GM18867 (cell line): ENCODE measurements at regions not wholly inside any gene's neighbourhood (a gene's known extent, or its start where the extent isn't known, plus 50 kb on each side); places are given as distances from the start of the nearest gene placed in this dataset.
A peak's percentile ranks its signal among the peaks of the same experiment; 100 is the strongest.
"Not testable (repeated sequence)": the region's sequence is repeated elsewhere in the genome, so short reads cannot be mapped to it uniquely, and the experiment has no call there.

Source experiments
- ATAC-seq: cut with Tn5 transposase; IDR thresholded peaks from one replicate; pipeline ENCODE4 v1.9.1; 2021; ENCODE audit warnings: mild to moderate bottlenecking, moderate library complexity; ENCODE audit not compliant: unreplicated experiment

DNA sequence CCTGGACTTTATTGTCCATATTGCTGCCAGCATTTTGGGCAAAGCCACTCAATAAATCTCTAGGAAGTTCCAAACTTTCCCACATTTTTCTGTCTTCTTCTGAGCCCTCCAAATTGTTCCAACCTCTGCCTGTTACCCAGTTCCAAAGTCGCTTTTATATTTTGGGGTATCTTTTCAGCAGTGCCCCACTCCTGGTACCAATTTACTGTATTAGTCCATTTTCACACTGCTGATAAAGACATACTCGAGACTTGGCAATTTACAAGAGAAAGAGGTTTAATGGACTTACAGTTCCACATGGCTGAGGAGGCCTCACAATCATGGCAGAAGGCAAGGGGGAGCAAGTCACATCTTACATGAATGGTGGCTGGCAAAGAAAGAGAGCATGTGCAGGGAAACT is 53.4 kb downstream of the AHSP start:
- not testable (repeated sequence) for ATAC-seq

GRCh38 chr16:31601737-31602384 is 74.2 kb downstream of the AHSP start:
- not testable (repeated sequence) for ATAC-seq

- no peak for ATAC-seq
Measured at GRCh38 chr16:31618130-31618529, 90.4 kb downstream of the AHSP start.

GRCh38 chr16:31636433-31636832 is 108.7 kb downstream of the AHSP start:
- ATAC-seq = no peak

GRCh38 chr16:31641279-31641678 is 113.6 kb downstream of the AHSP start:
- no peak for ATAC-seq

DNA sequence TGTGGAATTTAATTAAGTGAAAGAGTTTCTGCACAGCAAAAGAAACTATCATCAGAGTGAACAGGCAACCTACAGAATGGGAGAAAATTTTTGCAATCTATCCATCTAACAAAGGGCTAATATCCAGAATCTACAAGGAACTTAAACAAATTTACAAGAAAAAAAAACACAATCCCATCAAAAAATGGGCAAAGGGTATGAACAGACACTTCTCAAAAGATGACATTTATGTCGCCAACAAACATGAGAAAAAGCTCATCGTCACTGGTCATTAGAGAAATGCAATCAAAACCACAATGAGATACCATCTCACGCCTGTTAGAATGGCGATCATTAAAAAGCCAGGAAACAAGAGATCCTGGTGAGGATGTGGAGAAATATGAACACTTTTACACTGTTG is 128.0 kb downstream of the AHSP start:
- ATAC-seq = not testable (repeated sequence)

DNA sequence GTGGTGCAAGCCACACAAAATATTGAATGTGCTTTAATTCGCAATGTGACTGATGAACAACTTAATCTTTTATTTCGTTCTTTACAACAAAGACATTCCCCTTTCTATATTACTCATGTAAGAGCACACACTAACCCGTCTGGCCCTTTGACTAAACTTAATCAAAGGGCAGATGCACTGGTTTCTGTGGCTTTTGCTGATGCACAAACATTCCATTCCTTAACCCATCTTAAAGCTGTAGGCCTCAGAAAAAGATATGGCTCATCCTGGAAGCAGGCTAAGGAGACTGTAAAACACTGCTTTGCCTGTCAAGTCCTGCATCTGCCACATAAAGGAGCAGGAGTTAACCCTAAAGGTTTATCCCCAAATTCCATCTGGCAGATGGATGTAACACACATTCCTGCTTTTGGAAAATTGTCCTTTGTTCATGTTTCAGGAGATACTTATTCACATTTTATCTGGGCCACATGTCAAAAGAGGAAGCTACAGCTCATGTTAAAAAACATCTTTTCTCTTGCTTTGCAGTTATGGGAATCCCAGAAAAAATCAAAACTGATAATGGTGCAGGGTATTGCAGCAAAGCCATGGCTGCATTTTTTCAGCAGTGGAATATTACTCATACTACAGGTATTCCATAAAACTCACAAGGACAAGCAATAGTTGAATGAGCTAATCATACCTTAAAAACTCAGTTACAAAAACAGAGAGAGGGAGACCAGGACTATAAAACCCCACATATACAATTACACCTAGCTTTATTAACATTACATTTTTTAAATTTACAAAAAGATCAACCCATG is 137.2 kb downstream of the AHSP start:
- ATAC-seq = no peak

DNA sequence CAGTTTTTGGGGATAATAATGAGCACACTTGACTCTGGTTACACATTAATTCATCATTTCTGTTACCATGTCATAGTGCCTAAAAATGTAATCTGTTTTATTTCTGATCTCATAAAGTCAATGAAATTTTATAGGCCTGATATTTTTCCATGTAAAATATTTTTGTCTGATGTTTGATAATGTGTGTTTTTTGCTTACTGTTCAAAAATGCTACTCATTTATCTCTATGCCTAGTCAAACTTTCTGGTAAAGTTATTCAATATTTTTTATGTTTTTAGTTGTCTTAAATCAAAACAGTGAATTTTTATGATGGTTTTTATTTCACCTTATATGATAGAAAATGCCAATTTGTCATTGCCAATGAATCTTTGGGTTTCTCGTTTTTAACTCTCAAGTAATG is 147.0 kb downstream of the AHSP start:
- ATAC-seq = no peak

GRCh38 chr16:31676731-31677130 is 149.0 kb downstream of the AHSP start:
- ATAC-seq = no peak

GRCh38 chr16:31678649-31679325 is 151.1 kb downstream of the AHSP start:
- ATAC-seq = no peak

DNA sequence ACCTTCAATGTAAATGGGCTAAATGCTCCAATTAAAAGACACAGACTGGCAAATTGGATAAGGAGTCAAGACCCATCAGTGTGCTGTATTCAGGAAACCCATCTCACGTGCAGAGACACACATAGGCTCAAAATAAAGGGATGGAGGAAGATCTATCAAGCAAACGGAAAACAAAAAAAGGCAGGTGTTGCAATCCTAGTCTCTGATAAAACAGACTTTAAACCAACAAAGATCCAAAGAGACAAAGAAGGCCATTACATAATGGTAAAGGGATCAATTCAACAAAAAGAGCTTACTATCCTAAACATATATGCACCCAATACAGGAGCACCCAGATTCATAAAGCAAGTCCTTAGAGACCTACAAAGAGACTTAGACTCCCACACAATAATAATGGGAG is 161.6 kb downstream of the AHSP start:
- not testable (repeated sequence) for ATAC-seq

DNA sequence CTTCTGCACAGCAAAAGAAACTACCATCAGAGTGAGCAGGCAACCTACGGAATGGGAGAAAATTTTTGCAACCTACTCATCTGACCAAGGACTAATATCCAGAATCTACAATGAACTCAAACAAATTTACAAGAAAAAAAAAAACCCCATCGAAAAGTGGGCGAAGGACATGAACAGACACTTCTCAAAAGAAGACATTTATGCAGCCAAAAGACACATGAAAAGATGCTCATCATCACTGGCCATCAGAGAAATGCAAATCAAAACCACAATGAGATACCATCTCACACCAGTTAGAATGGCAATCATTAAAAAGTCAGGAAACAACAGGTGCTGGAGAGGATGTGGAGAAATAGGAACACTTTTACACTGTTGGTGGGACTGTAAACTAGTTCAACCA is 164.6 kb downstream of the AHSP start:
- ATAC-seq = not testable (repeated sequence)

GRCh38 chr16:31693733-31694132 is 166.0 kb downstream of the AHSP start:
- ATAC-seq = no peak

DNA sequence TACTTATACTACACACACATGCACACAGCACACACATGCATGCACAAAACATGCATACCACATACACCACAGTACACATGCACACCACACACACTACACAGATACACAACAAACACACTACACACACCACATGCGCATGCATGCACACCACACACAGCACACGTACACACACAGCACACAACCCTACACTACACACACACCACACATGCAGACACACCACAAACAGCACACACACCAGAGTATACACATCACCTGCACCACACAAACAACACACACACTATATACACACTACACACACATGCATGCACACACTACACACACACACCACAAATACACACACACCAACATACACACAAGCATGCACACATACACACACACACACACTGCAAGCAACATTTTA is 166.8 kb downstream of the AHSP start:
- ATAC-seq = no peak

GRCh38 chr16:31695667-31696066 is 168.0 kb downstream of the AHSP start:
- ATAC-seq = no peak

DNA sequence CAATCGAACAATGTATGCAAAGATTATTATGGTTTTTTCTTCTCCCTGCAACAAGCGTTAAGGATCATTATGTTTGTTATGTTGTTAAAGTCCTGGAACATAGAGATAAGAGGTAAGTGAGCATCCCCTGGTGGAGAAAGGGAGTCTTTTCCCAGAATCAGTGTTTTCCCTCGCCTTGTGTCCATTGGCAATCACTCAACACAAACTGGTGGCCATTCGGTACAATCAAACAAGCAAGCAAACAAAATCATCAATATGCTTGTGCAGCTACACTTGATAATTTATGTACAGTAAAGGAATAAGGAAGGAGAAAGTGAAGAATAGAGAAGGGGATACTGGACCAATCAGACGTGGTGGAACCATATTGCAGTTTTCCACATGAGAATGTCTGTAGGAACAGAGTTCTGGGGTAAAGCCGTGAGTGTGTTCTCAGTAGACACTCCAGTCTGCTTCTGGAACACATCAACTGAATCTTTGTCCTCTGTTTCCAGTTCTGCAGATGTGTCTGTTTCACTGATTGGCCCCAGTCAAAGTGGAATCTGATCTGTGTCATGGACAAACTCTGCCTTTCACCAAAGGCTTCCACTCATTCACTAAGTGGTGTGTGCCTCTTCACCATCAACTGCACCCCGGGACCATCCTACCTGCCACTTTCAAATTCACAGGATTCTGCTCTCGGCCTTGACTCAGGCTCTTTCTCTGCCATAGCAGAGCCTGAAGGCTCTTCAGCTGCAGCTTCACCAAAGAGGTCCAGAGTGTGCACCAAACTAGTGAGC is 169.5 kb downstream of the AHSP start:
- no peak for ATAC-seq

- no peak for ATAC-seq
Measured at GRCh38 chr16:31697744-31698125, 170.0 kb downstream of the AHSP start.

DNA sequence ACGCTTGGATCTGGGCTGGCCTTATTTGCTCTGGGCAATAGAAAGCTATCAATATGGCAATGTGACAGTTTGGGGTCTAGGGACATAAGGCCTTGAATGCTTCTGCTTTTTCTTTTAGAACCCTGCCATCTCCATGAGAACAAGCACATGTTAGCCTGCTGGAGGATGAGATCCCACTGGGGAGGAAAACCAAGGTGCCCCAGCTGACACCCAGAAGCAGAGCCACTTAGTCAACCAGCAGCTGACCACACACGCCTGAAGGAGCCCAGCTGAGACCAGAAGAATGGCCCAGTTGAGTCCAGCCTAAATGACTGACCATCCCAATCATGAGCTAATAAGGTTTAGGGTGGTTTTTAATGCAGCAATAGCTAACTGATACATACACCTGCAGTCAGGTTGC is 171.2 kb downstream of the AHSP start:
- ATAC-seq = no peak

DNA sequence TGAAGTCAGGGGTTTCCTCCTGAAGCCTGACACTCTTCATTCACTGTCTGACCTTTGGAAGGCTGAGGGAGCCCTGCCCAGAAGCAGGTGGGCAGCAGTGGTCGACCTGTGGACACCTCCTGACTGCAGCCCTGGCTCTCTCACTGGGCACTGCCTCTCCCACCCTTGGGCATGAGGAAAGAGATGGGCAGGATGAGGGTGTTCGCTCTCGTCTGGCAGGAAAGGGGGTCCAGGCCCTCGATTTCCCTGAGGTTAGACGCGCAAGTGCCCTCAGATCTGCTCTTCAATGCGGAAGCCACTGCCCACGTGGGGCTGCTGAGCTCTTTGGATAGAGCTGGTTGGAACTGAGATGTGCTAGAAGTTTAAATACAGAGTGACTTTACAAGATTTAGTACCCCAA is 171.9 kb downstream of the AHSP start:
- no peak for ATAC-seq

DNA sequence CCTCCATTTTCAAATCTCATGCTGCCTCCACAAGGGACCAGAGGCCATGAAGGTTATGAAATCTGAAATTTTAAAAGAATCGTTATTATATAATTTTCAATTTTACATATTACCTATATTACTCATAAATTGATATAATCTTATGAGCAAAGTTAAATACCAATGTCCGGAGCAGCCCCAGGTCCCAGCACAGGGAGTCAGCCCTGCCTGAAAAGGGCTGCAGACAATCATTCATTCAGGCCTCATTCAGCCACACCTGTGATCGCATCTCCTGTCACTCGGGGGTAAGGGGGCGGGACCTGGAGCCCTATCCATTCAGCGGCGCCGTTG is 172.5 kb downstream of the AHSP start:
- peak; percentile 96 for ATAC-seq
